ENCODE measurements at regions not wholly inside any gene's neighbourhood (a gene's known extent, or its start where the extent isn't known, plus 50 kb on each side); places are given as distances from the start of the nearest gene placed in this dataset.

DNA sequence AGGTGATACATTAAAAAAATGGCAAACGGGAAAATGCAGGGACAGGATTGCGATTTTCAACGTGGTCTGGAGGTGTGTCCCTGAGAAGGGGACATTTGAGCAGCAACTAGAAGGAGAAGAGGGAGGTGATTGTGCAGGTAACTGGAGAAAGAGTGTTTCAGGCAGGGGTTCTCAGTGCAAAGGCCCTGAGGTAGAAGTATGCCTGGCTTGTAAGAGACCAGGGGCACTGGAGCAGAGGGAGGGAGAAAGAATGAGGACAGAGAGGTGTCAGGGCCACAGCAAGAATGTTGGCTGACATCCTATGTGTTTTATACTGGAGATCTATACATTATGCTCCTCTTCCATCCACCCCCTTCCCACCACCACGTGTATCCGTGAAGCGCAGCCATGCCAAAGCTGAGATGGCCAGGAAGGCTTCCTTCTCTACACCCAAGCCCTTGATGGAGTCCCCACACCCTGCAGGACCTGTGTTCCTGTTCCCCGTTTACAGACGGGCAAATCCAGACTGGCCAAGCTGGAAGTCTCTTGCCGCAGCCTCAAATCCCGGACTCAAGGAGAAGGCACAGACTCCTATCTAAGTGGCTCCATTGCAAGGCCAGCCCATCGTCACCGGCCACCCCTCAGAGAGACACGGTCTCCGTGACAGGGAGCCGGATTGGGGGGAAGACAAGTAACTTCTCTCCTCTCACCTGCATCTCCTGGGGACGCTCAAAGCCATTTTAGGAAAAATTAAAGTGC lies 416.1 kb downstream of the MN1 start (continued):
- TF ChIP-seq TAF7 (optimal IDR thresholded peaks at IDR 0.05; ENCODE audit: borderline replicate concordance, low read depth, low read length) (no peak), JUN (IDR thresholded peaks at IDR 0.05; ENCODE audit: low read depth, low read length) (no peak), RFX5 (IDR thresholded peaks at IDR 0.05; ENCODE audit: borderline replicate concordance, low read depth, low read length) (no peak), EP300 (IDR thresholded peaks at IDR 0.05; ENCODE audit: borderline replicate concordance in 1 of 2, low read depth in 2 of 2, low read length in 2 of 2) (no peak), EGR1 (IDR thresholded peaks at IDR 0.05; ENCODE audit: borderline replicate concordance, low read depth, low read length) (no peak), CTBP2 (IDR thresholded peaks at IDR 0.05; ENCODE audit: borderline replicate concordance, insufficient read depth, insufficient read length, low read length) (no peak), CHD2 (IDR thresholded peaks at IDR 0.05; ENCODE audit: low read length) (no peak), SIRT6 (IDR thresholded peaks at IDR 0.05; ENCODE audit: low read length) (no peak)

Data from H1 (cell line).